ENCODE measurements at regions not wholly inside any gene's neighbourhood (a gene's known extent, or its start where the extent isn't known, plus 50 kb on each side); places are given as distances from the start of the nearest gene placed in this dataset.

- TF ChIP-seq CTCF (conservative IDR thresholded peaks at IDR 0.05; ENCODE audit: control insufficient read depth, insufficient read depth, low read depth, low read length), result no peak
- DNase-seq (ENCODE audit: low read depth), result no peak
- H3K4me3 ChIP-seq (ENCODE audit: control insufficient read depth, low read depth, low read length), result no peak overlapping the region
These were observed 160.6 kb upstream of the FRMD6 start for GRCh38 chr14:51491036-51491545.

- no peak for TF ChIP-seq CTCF (conservative IDR thresholded peaks at IDR 0.05; ENCODE audit: control insufficient read depth, insufficient read depth, low read depth, low read length)
- no peak overlapping the region for H3K4me3 ChIP-seq (ENCODE audit: control insufficient read depth, low read depth, low read length)
- no peak for DNase-seq (ENCODE audit: low read depth)
These were observed 159.9 kb upstream of the FRMD6 start for GRCh38 chr14:51491776-51492175.

- DNase-seq (ENCODE audit: low read depth), result no peak
- no peak overlapping the region for H3K4me3 ChIP-seq (ENCODE audit: control insufficient read depth, low read depth, low read length)
- TF ChIP-seq CTCF (conservative IDR thresholded peaks at IDR 0.05; ENCODE audit: control insufficient read depth, insufficient read depth, low read depth, low read length), result no peak
These were observed 156.4 kb upstream of the FRMD6 start for GRCh38 chr14:51495319-51495718.

GRCh38 chr14:51498411-51499227 is 153.1 kb upstream of the FRMD6 start:
- DNase-seq (ENCODE audit: low read depth), result peak; percentile 39
- no peak overlapping the region for H3K4me3 ChIP-seq (ENCODE audit: control insufficient read depth, low read depth, low read length)
- TF ChIP-seq CTCF (conservative IDR thresholded peaks at IDR 0.05; ENCODE audit: control insufficient read depth, insufficient read depth, low read depth, low read length), result no peak

GRCh38 chr14:51500776-51501175 is 150.9 kb upstream of the FRMD6 start:
- TF ChIP-seq CTCF (conservative IDR thresholded peaks at IDR 0.05; ENCODE audit: control insufficient read depth, insufficient read depth, low read depth, low read length), result no peak
- no peak overlapping the region for H3K4me3 ChIP-seq (ENCODE audit: control insufficient read depth, low read depth, low read length)
- no peak for DNase-seq (ENCODE audit: low read depth)

- no peak for DNase-seq (ENCODE audit: low read depth)
- H3K4me3 ChIP-seq (ENCODE audit: control insufficient read depth, low read depth, low read length), result no peak overlapping the region
- TF ChIP-seq CTCF (conservative IDR thresholded peaks at IDR 0.05; ENCODE audit: control insufficient read depth, insufficient read depth, low read depth, low read length), result no peak
These were observed 150.0 kb upstream of the FRMD6 start for GRCh38 chr14:51501746-51502145.
